ENCODE measurements at regions not wholly inside any gene's neighbourhood (a gene's known extent, or its start where the extent isn't known, plus 50 kb on each side); places are given as distances from the start of the nearest gene placed in this dataset.

GRCh38 chr3:23675010-23675409 lies 130.7 kb upstream of the UBE2E1 start:
- Histone ChIP-seq H3K4me3 (ENCODE audit: low read depth in 1 of 2, low read length in 2 of 2) (no peak overlapping the region), H3K4me1 (ENCODE audit: control insufficient read depth in 1 of 2, insufficient read depth in 2 of 2, low read length in 2 of 2) (peaks cover 0 to 8% of the 10 kb centered on the region in 2 donors), H3K27me3 (ENCODE audit: control insufficient read depth in 1 of 2, insufficient read depth in 2 of 2, low read length in 2 of 2) (peaks cover 6 to 10% of the 10 kb centered on the region in 2 donors), H3K36me3 (ENCODE audit: control insufficient read depth in 1 of 2, insufficient read depth in 2 of 2, low read length in 2 of 2) (no peaks in the 10 kb centered on the region), H3K27ac (ENCODE audit: low read depth, low read length) (no peak overlapping the region), H3K9me3 (ENCODE audit: control insufficient read depth in 1 of 2, low read length in 2 of 2) (no peaks in the 10 kb centered on the region), H3K9ac (ENCODE audit: low read depth in 1 of 2, low read length in 2 of 2) (no peak overlapping the region)

GRCh38 chr3:23676093-23676492 lies 129.7 kb upstream of the UBE2E1 start:
- H3K4me1 ChIP-seq (ENCODE audit: control insufficient read depth in 1 of 2, insufficient read depth in 2 of 2, low read length in 2 of 2), result peaks cover 0 to 8% of the 10 kb centered on the region in 2 donors
- no peaks in the 10 kb centered on the region for H3K36me3 ChIP-seq (ENCODE audit: control insufficient read depth in 1 of 2, insufficient read depth in 2 of 2, low read length in 2 of 2)
- no peaks in the 10 kb centered on the region for H3K9me3 ChIP-seq (ENCODE audit: control insufficient read depth in 1 of 2, low read length in 2 of 2)
- H3K9ac ChIP-seq (ENCODE audit: low read depth in 1 of 2, low read length in 2 of 2), result no peak overlapping the region
- peaks cover 3 to 8% of the 10 kb centered on the region in 2 donors for H3K27me3 ChIP-seq (ENCODE audit: control insufficient read depth in 1 of 2, insufficient read depth in 2 of 2, low read length in 2 of 2)
- H3K27ac ChIP-seq (ENCODE audit: low read depth, low read length), result no peak overlapping the region
- no peak overlapping the region for H3K4me3 ChIP-seq (ENCODE audit: low read depth in 1 of 2, low read length in 2 of 2)

- Histone ChIP-seq H3K4me1 (ENCODE audit: control insufficient read depth in 1 of 2, insufficient read depth in 2 of 2, low read length in 2 of 2) (peaks cover 10% of the 10 kb centered on the region in 2 donors), H3K9ac (ENCODE audit: low read depth in 1 of 2, low read length in 2 of 2) (no peak overlapping the region), H3K9me3 (ENCODE audit: control insufficient read depth in 1 of 2, low read length in 2 of 2) (no peaks in the 10 kb centered on the region)
Observed at GRCh38 chr3:23682646-23683045, 123.1 kb upstream of the UBE2E1 start.

GRCh38 chr3:23685541-23686258 lies 120.1 kb upstream of the UBE2E1 start:
- Histone ChIP-seq H3K9ac (ENCODE audit: low read depth in 1 of 2, low read length in 2 of 2) (no peak overlapping the region), H3K9me3 (ENCODE audit: control insufficient read depth in 1 of 2, low read length in 2 of 2) (no peaks in the 10 kb centered on the region), H3K36me3 (ENCODE audit: control insufficient read depth in 1 of 2, insufficient read depth in 2 of 2, low read length in 2 of 2) (no peaks in the 10 kb centered on the region), H3K4me3 (ENCODE audit: low read depth in 1 of 2, low read length in 2 of 2) (no peak overlapping the region), H3K27me3 (ENCODE audit: control insufficient read depth in 1 of 2, insufficient read depth in 2 of 2, low read length in 2 of 2) (no peaks in the 10 kb centered on the region), H3K27ac (ENCODE audit: low read depth, low read length) (no peak overlapping the region), H3K4me1 (ENCODE audit: control insufficient read depth in 1 of 2, insufficient read depth in 2 of 2, low read length in 2 of 2) (peaks cover 10% of the 10 kb centered on the region in 2 donors)

More at GRCh38 chr3:23682646-23683045, 123.1 kb upstream of the UBE2E1 start:
- Histone ChIP-seq H3K36me3 (ENCODE audit: control insufficient read depth in 1 of 2, insufficient read depth in 2 of 2, low read length in 2 of 2) (no peaks in the 10 kb centered on the region), H3K27ac (ENCODE audit: low read depth, low read length) (no peak overlapping the region), H3K4me3 (ENCODE audit: low read depth in 1 of 2, low read length in 2 of 2) (no peak overlapping the region), H3K27me3 (ENCODE audit: control insufficient read depth in 1 of 2, insufficient read depth in 2 of 2, low read length in 2 of 2) (no peaks in the 10 kb centered on the region)

GRCh38 chr3:23686519-23686918 lies 119.2 kb upstream of the UBE2E1 start:
- peaks cover 10% of the 10 kb centered on the region in 2 donors for H3K4me1 ChIP-seq (ENCODE audit: control insufficient read depth in 1 of 2, insufficient read depth in 2 of 2, low read length in 2 of 2)
- no peak overlapping the region for H3K27ac ChIP-seq (ENCODE audit: low read depth, low read length)
- H3K4me3 ChIP-seq (ENCODE audit: low read depth in 1 of 2, low read length in 2 of 2), result no peak overlapping the region
- no peaks in the 10 kb centered on the region for H3K9me3 ChIP-seq (ENCODE audit: control insufficient read depth in 1 of 2, low read length in 2 of 2)
- no peak overlapping the region for H3K9ac ChIP-seq (ENCODE audit: low read depth in 1 of 2, low read length in 2 of 2)
- no peaks in the 10 kb centered on the region for H3K27me3 ChIP-seq (ENCODE audit: control insufficient read depth in 1 of 2, insufficient read depth in 2 of 2, low read length in 2 of 2)
- no peaks in the 10 kb centered on the region for H3K36me3 ChIP-seq (ENCODE audit: control insufficient read depth in 1 of 2, insufficient read depth in 2 of 2, low read length in 2 of 2)

GRCh38 chr3:23691357-23691895 lies 114.3 kb upstream of the UBE2E1 start:
- H3K27ac ChIP-seq (ENCODE audit: low read depth, low read length), result no peak overlapping the region
- no peak overlapping the region for H3K9ac ChIP-seq (ENCODE audit: low read depth in 1 of 2, low read length in 2 of 2)
- H3K4me1 ChIP-seq (ENCODE audit: control insufficient read depth in 1 of 2, insufficient read depth in 2 of 2, low read length in 2 of 2), result no peaks in the 10 kb centered on the region
- H3K36me3 ChIP-seq (ENCODE audit: control insufficient read depth in 1 of 2, insufficient read depth in 2 of 2, low read length in 2 of 2), result no peaks in the 10 kb centered on the region
- no peaks in the 10 kb centered on the region for H3K9me3 ChIP-seq (ENCODE audit: control insufficient read depth in 1 of 2, low read length in 2 of 2)
- H3K27me3 ChIP-seq (ENCODE audit: control insufficient read depth in 1 of 2, insufficient read depth in 2 of 2, low read length in 2 of 2), result no peaks in the 10 kb centered on the region
- no peak overlapping the region for H3K4me3 ChIP-seq (ENCODE audit: low read depth in 1 of 2, low read length in 2 of 2)

- Histone ChIP-seq H3K9ac (ENCODE audit: low read depth in 1 of 2, low read length in 2 of 2) (no peak overlapping the region), H3K4me3 (ENCODE audit: low read depth in 1 of 2, low read length in 2 of 2) (no peak overlapping the region), H3K27me3 (ENCODE audit: control insufficient read depth in 1 of 2, insufficient read depth in 2 of 2, low read length in 2 of 2) (no peaks in the 10 kb centered on the region), H3K9me3 (ENCODE audit: control insufficient read depth in 1 of 2, low read length in 2 of 2) (no peaks in the 10 kb centered on the region), H3K4me1 (ENCODE audit: control insufficient read depth in 1 of 2, insufficient read depth in 2 of 2, low read length in 2 of 2) (peaks cover 0 to 4% of the 10 kb centered on the region in 2 donors), H3K27ac (ENCODE audit: low read depth, low read length) (no peak overlapping the region), H3K36me3 (ENCODE audit: control insufficient read depth in 1 of 2, insufficient read depth in 2 of 2, low read length in 2 of 2) (no peaks in the 10 kb centered on the region)
Observed at GRCh38 chr3:23696842-23697241, 108.9 kb upstream of the UBE2E1 start.

- Histone ChIP-seq H3K4me1 (ENCODE audit: control insufficient read depth in 1 of 2, insufficient read depth in 2 of 2, low read length in 2 of 2) (peaks cover 0 to 4% of the 10 kb centered on the region in 2 donors), H3K36me3 (ENCODE audit: control insufficient read depth in 1 of 2, insufficient read depth in 2 of 2, low read length in 2 of 2) (no peaks in the 10 kb centered on the region), H3K9me3 (ENCODE audit: control insufficient read depth in 1 of 2, low read length in 2 of 2) (no peaks in the 10 kb centered on the region), H3K4me3 (ENCODE audit: low read depth in 1 of 2, low read length in 2 of 2) (no peak overlapping the region), H3K27me3 (ENCODE audit: control insufficient read depth in 1 of 2, insufficient read depth in 2 of 2, low read length in 2 of 2) (no peaks in the 10 kb centered on the region), H3K9ac (ENCODE audit: low read depth in 1 of 2, low read length in 2 of 2) (no peak overlapping the region), H3K27ac (ENCODE audit: low read depth, low read length) (no peak overlapping the region)
Observed at GRCh38 chr3:23697416-23697815, 108.3 kb upstream of the UBE2E1 start.

GRCh38 chr3:23698652-23699313 lies 107.0 kb upstream of the UBE2E1 start:
- Histone ChIP-seq H3K27me3 (ENCODE audit: control insufficient read depth in 1 of 2, insufficient read depth in 2 of 2, low read length in 2 of 2) (no peaks in the 10 kb centered on the region), H3K4me1 (ENCODE audit: control insufficient read depth in 1 of 2, insufficient read depth in 2 of 2, low read length in 2 of 2) (peaks cover 0 to 4% of the 10 kb centered on the region in 2 donors), H3K4me3 (ENCODE audit: low read depth in 1 of 2, low read length in 2 of 2) (no peak overlapping the region), H3K9me3 (ENCODE audit: control insufficient read depth in 1 of 2, low read length in 2 of 2) (no peaks in the 10 kb centered on the region), H3K27ac (ENCODE audit: low read depth, low read length) (no peak overlapping the region), H3K9ac (ENCODE audit: low read depth in 1 of 2, low read length in 2 of 2) (no peak overlapping the region), H3K36me3 (ENCODE audit: control insufficient read depth in 1 of 2, insufficient read depth in 2 of 2, low read length in 2 of 2) (no peaks in the 10 kb centered on the region)

- H3K36me3 ChIP-seq (ENCODE audit: control insufficient read depth in 1 of 2, insufficient read depth in 2 of 2, low read length in 2 of 2), result no peaks in the 10 kb centered on the region
- no peaks in the 10 kb centered on the region for H3K27me3 ChIP-seq (ENCODE audit: control insufficient read depth in 1 of 2, insufficient read depth in 2 of 2, low read length in 2 of 2)
- H3K4me1 ChIP-seq (ENCODE audit: control insufficient read depth in 1 of 2, insufficient read depth in 2 of 2, low read length in 2 of 2), result peaks cover 0 to 4% of the 10 kb centered on the region in 2 donors
- H3K4me3 ChIP-seq (ENCODE audit: low read depth in 1 of 2, low read length in 2 of 2), result no peak overlapping the region
- no peak overlapping the region for H3K27ac ChIP-seq (ENCODE audit: low read depth, low read length)
- no peaks in the 10 kb centered on the region for H3K9me3 ChIP-seq (ENCODE audit: control insufficient read depth in 1 of 2, low read length in 2 of 2)
- no peak overlapping the region for H3K9ac ChIP-seq (ENCODE audit: low read depth in 1 of 2, low read length in 2 of 2)
Observed at GRCh38 chr3:23700616-23701015, 105.1 kb upstream of the UBE2E1 start.
